ENCODE measurements at regions not wholly inside any gene's neighbourhood (a gene's known extent, or its start where the extent isn't known, plus 50 kb on each side); places are given as distances from the start of the nearest gene placed in this dataset.

DNA sequence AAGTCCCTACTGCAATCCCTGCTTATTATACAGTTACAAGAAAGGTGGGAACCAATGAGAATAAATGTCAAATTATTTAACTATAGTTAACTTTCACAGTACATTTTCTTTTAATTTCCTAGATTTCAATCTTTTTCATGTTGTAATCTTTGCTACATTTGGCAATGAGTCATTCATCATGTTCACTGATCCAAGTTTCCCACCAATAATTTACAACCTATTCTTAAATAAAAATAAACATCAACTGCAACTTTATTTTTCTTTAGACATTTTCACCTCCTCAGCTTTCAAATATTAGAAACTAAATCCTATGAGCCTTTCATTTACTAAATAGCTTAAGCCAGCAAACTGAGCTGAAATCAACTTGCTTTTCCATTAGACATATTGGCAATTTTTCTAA lies 541.3 kb upstream of the BTBD3 start (continued):
- no peak for TF ChIP-seq ZNF274 (IDR thresholded peaks at IDR 0.05; ENCODE audit: borderline replicate concordance, extremely low read depth, low read length)
- no peak for TF ChIP-seq SRF (IDR thresholded peaks at IDR 0.05; ENCODE audit: low read depth, low read length)
- no peak for TF ChIP-seq BRCA1 (IDR thresholded peaks at IDR 0.05; ENCODE audit: low read depth, low read length)
- no peak for TF ChIP-seq HDAC2 (IDR thresholded peaks at IDR 0.05; ENCODE audit: borderline replicate concordance in 1 of 2, low read depth in 2 of 2, low read length in 2 of 2)
- no peak for TF ChIP-seq CHD7 (IDR thresholded peaks at IDR 0.05; ENCODE audit: insufficient replicate concordance, low read length)
- TF ChIP-seq SUZ12 (IDR thresholded peaks at IDR 0.05; ENCODE audit: low read length) = no peak
- no peak for TF ChIP-seq SIX5 (IDR thresholded peaks at IDR 0.05; ENCODE audit: low read depth, low read length)
- TF ChIP-seq, protein P1, sequence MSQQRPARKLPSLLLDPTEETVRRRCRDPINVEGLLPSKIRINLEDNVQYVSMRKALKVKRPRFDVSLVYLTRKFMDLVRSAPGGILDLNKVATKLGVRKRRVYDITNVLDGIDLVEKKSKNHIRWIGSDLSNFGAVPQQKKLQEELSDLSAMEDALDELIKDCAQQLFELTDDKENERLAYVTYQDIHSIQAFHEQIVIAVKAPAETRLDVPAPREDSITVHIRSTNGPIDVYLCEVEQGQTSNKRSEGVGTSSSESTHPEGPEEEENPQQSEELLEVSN (IDR thresholded peaks at IDR 0.05) = no peak
- TF ChIP-seq YY1 (IDR thresholded peaks at IDR 0.05; ENCODE audit: low read depth, low read length) = no peak
- TF ChIP-seq BACH1 (IDR thresholded peaks at IDR 0.05; ENCODE audit: low read length) = no peak

All from H1 (cell line).